CD4-positive, CD25-positive, alpha-beta regulatory T cell (primary cell): ENCODE measurements at regions not wholly inside any gene's neighbourhood (a gene's known extent, or its start where the extent isn't known, plus 50 kb on each side); places are given as distances from the start of the nearest gene placed in this dataset.

Experiments used
- ATAC-seq, 2 donors: fragments of 150-1000 bp; cut with Tn5 transposase; one replicate each; pipeline ENCODE4 v1.10.0; 2021; ENCODE audit warnings: low read depth in 2 of 2, moderate number of reproducible peaks in 2 of 2, moderate library complexity in 1 of 2
- DNase-seq, 3 donors: peaks; one replicate each; pipeline versions ENCODE4 v3.0.0 to v3.0.0-alpha.2; 2012 to 2022; ENCODE audit warnings: mixed read lengths in 1 of 3
- H3K27ac ChIP-seq: one replicate; pipeline ENCODE4 v1.7.0; 2013; ENCODE audit warnings: mild to moderate bottlenecking, low read length; ENCODE audit not compliant: insufficient read depth, poor library complexity, severe bottlenecking
- H3K27me3 ChIP-seq: one replicate; pipeline ENCODE4 v1.7.0; 2013; ENCODE audit warnings: low read length; ENCODE audit not compliant: control insufficient read depth, insufficient read depth
- H3K36me3 ChIP-seq: one replicate; pipeline ENCODE4 v1.7.0; 2013; ENCODE audit warnings: mild to moderate bottlenecking, low read length, moderate library complexity; ENCODE audit not compliant: control insufficient read depth, insufficient read depth
- H3K4me1 ChIP-seq: 2 replicates; pipeline ENCODE4 v1.7.0; 2013; ENCODE audit warnings: mild to moderate bottlenecking, low read length; ENCODE audit not compliant: insufficient read depth, control insufficient read depth, poor library complexity, severe bottlenecking
- H3K4me3 ChIP-seq: one replicate; pipeline ENCODE4 v1.7.0; 2013; ENCODE audit warnings: low read depth, mild to moderate bottlenecking, low read length, moderate library complexity
- H3K9me3 ChIP-seq, 2 experiments: 1 replicate in 1 of 2; 2 replicates in 1 of 2; pipeline ENCODE4 v1.7.0; 2013; ENCODE audit warnings: low read length in 2 of 2, mild to moderate bottlenecking in 1 of 2, moderate library complexity in 1 of 2; ENCODE audit not compliant: control insufficient read depth in 2 of 2
- H3K27ac Mint-ChIP-seq, 3 donors: one replicate each; pipeline ENCODE4 v1.8.0; 2020 to 2022; ENCODE audit warnings: mild to moderate bottlenecking in 3 of 3, mixed read lengths in 3 of 3, moderate library complexity in 2 of 3
- H3K27me3 Mint-ChIP-seq: one replicate; pipeline ENCODE4 v1.8.0; 2022; ENCODE audit warnings: mild to moderate bottlenecking, mixed read lengths
- H3K36me3 Mint-ChIP-seq: one replicate; pipeline ENCODE4 v1.8.0; 2020; ENCODE audit warnings: mixed read lengths
- H3K4me1 Mint-ChIP-seq, 4 donors: one replicate each; pipeline ENCODE4 v1.8.0; 2020 to 2022; ENCODE audit warnings: mixed read lengths in 4 of 4, mild to moderate bottlenecking in 1 of 4
- H3K4me3 Mint-ChIP-seq, 4 donors: one replicate each; pipeline ENCODE4 v1.8.0; 2020 to 2022; ENCODE audit warnings: mild to moderate bottlenecking in 4 of 4, mixed read lengths in 4 of 4, moderate library complexity in 3 of 4
- H3K9me3 Mint-ChIP-seq, 7 donors: one replicate each; pipeline ENCODE4 v1.8.0; 2020 to 2022; ENCODE audit warnings: mixed read lengths in 7 of 7, mild to moderate bottlenecking in 3 of 7, moderate library complexity in 2 of 7

DNA sequence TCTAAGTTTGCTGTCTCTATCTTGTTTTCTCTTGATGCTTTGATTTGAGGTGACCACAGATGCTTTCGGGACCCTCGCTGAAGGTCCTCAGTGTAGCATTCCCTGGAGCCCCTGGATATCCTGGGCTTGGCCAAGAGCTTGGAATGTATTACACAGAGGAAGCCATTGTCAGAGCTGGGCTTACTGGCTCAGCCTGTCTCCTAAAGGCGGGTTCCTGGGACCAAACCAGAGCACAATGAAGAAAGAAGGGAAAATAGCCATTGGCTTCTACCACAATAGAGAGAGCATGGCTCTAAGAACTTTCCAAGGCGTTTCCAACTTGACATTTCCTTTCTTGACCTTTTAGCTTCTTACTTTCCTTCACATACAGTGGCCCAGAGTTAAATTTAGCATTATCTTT lies 229.3 kb downstream of the HS3ST3A1 start:
- Mint-ChIP-seq H3K27me3 (peaks cover 5% of the 10 kb centered on the region), H3K4me1 (no peaks in the 10 kb centered on the region), H3K27ac (no peak overlapping the region), H3K9me3 (no peaks in the 10 kb centered on the region), H3K4me3 (no peak overlapping the region), H3K36me3 (no peaks in the 10 kb centered on the region)
- Histone ChIP-seq H3K9me3 (no peaks in the 10 kb centered on the region), H3K27me3 (no peaks in the 10 kb centered on the region), H3K36me3 (no peaks in the 10 kb centered on the region), H3K4me3 (no peak overlapping the region), H3K4me1 (no peaks in the 10 kb centered on the region), H3K27ac (no peak overlapping the region)
- ATAC-seq = no peak
- DNase-seq = no peak

GRCh38 chr17:13367154-13367553 lies 234.6 kb downstream of the HS3ST3A1 start:
- DNase-seq (no peak), ATAC-seq (no peak)
- no peaks in the 10 kb centered on the region for H3K27me3 ChIP-seq
- H3K9me3 ChIP-seq = no peaks in the 10 kb centered on the region
- no peak overlapping the region for H3K27ac ChIP-seq
- no peak overlapping the region for H3K4me3 ChIP-seq
- no peaks in the 10 kb centered on the region for H3K4me1 Mint-ChIP-seq
- H3K4me1 ChIP-seq = no peaks in the 10 kb centered on the region
- H3K27me3 Mint-ChIP-seq = no peaks in the 10 kb centered on the region
- H3K4me3 Mint-ChIP-seq = no peak overlapping the region
- no peak overlapping the region for H3K27ac Mint-ChIP-seq
- no peaks in the 10 kb centered on the region for H3K36me3 ChIP-seq
- H3K9me3 Mint-ChIP-seq = no peaks in the 10 kb centered on the region
- no peaks in the 10 kb centered on the region for H3K36me3 Mint-ChIP-seq

DNA sequence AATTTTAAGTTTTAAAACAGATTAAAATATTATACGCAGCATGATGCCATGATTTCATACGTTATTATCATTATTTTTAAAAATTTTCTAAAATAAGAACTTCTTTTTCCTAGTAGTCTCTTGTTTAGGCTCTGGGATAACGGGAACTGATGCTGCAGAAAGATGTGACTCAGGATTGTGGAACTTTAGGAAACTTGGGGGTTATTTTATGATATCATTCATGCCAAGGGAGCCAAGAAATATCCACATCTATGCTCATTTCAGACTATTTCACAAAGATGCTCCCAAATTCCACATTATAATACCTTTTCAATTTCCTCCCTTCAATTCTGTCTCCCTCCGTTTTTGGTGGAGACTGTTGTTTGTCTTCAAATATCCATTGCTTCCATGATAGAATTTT lies 236.4 kb downstream of the HS3ST3A1 start:
- H3K36me3 Mint-ChIP-seq = no peaks in the 10 kb centered on the region
- Histone ChIP-seq H3K27ac (no peak overlapping the region), H3K9me3 (no peaks in the 10 kb centered on the region), H3K36me3 (no peaks in the 10 kb centered on the region), H3K27me3 (no peaks in the 10 kb centered on the region), H3K4me3 (no peak overlapping the region), H3K4me1 (no peaks in the 10 kb centered on the region)
- H3K27ac Mint-ChIP-seq = no peak overlapping the region
- no peaks in the 10 kb centered on the region for H3K9me3 Mint-ChIP-seq
- no peaks in the 10 kb centered on the region for H3K27me3 Mint-ChIP-seq
- DNase-seq (no peak), ATAC-seq (no peak)
- H3K4me1 Mint-ChIP-seq = no peaks in the 10 kb centered on the region
- no peak overlapping the region for H3K4me3 Mint-ChIP-seq

GRCh38 chr17:13363771-13364170 lies 238.0 kb downstream of the HS3ST3A1 start:
- H3K27me3 Mint-ChIP-seq = no peaks in the 10 kb centered on the region
- H3K27me3 ChIP-seq = no peaks in the 10 kb centered on the region
- ATAC-seq = no peak
- H3K4me1 ChIP-seq = no peaks in the 10 kb centered on the region
- no peaks in the 10 kb centered on the region for H3K36me3 Mint-ChIP-seq
- H3K4me1 Mint-ChIP-seq = no peaks in the 10 kb centered on the region
- no peak overlapping the region for H3K4me3 ChIP-seq
- DNase-seq = no peak
- no peak overlapping the region for H3K27ac Mint-ChIP-seq
- H3K9me3 Mint-ChIP-seq = no peaks in the 10 kb centered on the region
- no peaks in the 10 kb centered on the region for H3K9me3 ChIP-seq
- H3K36me3 ChIP-seq = no peaks in the 10 kb centered on the region
- H3K27ac ChIP-seq = no peak overlapping the region
- H3K4me3 Mint-ChIP-seq = no peak overlapping the region

- H3K4me1 ChIP-seq = no peaks in the 10 kb centered on the region
- DNase-seq (no peak), ATAC-seq (no peak)
- no peaks in the 10 kb centered on the region for H3K9me3 ChIP-seq
- H3K36me3 ChIP-seq = no peaks in the 10 kb centered on the region
- H3K9me3 Mint-ChIP-seq = no peaks in the 10 kb centered on the region
- H3K27ac Mint-ChIP-seq = no peak overlapping the region
- H3K4me3 ChIP-seq = no peak overlapping the region
- H3K27me3 Mint-ChIP-seq = no peaks in the 10 kb centered on the region
- no peak overlapping the region for H3K27ac ChIP-seq
- no peaks in the 10 kb centered on the region for H3K4me1 Mint-ChIP-seq
- H3K4me3 Mint-ChIP-seq = no peak overlapping the region
- H3K36me3 Mint-ChIP-seq = no peaks in the 10 kb centered on the region
- H3K27me3 ChIP-seq = no peaks in the 10 kb centered on the region
These were observed 239.2 kb downstream of the HS3ST3A1 start for GRCh38 chr17:13362341-13363122.

DNA sequence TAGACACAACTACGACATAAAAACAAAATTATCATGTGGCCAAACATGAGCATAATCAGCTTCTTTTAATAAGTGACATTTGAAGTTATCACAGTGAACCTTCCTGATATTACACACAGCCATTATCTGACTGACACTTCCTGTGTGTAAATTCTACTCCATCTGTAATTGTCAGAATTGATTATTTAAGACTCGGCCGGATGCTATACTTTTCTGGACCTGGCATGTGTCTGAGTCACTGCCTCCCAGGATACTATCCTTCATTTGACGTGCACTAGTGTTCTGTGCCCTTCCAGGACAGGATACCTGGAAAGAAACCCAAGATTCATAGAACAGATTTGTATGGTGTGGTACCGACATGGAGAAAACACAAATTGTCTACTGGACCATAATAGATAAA lies 242.0 kb downstream of the HS3ST3A1 start:
- no peaks in the 10 kb centered on the region for H3K27me3 Mint-ChIP-seq
- H3K4me3 Mint-ChIP-seq = no peak overlapping the region

GRCh38 chr17:13355054-13355453 lies 246.7 kb downstream of the HS3ST3A1 start:
- H3K4me1 ChIP-seq = no peaks in the 10 kb centered on the region
- H3K27ac ChIP-seq = no peak overlapping the region
- H3K4me1 Mint-ChIP-seq = no peaks in the 10 kb centered on the region
- peaks cover 0 to 3% (median 0%) of the 10 kb centered on the region in 7 donors for H3K9me3 Mint-ChIP-seq
- no peaks in the 10 kb centered on the region for H3K27me3 Mint-ChIP-seq
- no peak overlapping the region for H3K4me3 Mint-ChIP-seq
- DNase-seq (no peak), ATAC-seq (no peak)
- no peak overlapping the region for H3K4me3 ChIP-seq
- no peaks in the 10 kb centered on the region for H3K27me3 ChIP-seq
- no peak overlapping the region for H3K27ac Mint-ChIP-seq
- H3K36me3 Mint-ChIP-seq = no peaks in the 10 kb centered on the region
- no peaks in the 10 kb centered on the region for H3K36me3 ChIP-seq
- H3K9me3 ChIP-seq = no peaks in the 10 kb centered on the region

More for the DNA sequence above, 242.0 kb downstream of the HS3ST3A1 start:
- Mint-ChIP-seq H3K4me1 (no peaks in the 10 kb centered on the region), H3K27ac (no peak overlapping the region), H3K9me3 (no peaks in the 10 kb centered on the region), H3K36me3 (no peaks in the 10 kb centered on the region)
- Histone ChIP-seq H3K27ac (no peak overlapping the region), H3K27me3 (no peaks in the 10 kb centered on the region), H3K36me3 (no peaks in the 10 kb centered on the region), H3K4me1 (no peaks in the 10 kb centered on the region), H3K4me3 (no peak overlapping the region), H3K9me3 (no peaks in the 10 kb centered on the region)
- ATAC-seq (no peak), DNase-seq (no peak)

- Histone ChIP-seq H3K4me1 (no peaks in the 10 kb centered on the region), H3K4me3 (no peak overlapping the region), H3K27ac (no peak overlapping the region), H3K27me3 (no peaks in the 10 kb centered on the region), H3K36me3 (no peaks in the 10 kb centered on the region), H3K9me3 (no peaks in the 10 kb centered on the region)
- Mint-ChIP-seq H3K4me1 (no peaks in the 10 kb centered on the region), H3K27me3 (no peaks in the 10 kb centered on the region), H3K4me3 (no peak overlapping the region), H3K9me3 (peaks cover 0 to 3% (median 0%) of the 10 kb centered on the region in 7 donors), H3K27ac (no peak overlapping the region), H3K36me3 (no peaks in the 10 kb centered on the region)
- DNase-seq = no peak
- no peak for ATAC-seq
These were observed 248.1 kb downstream of the HS3ST3A1 start for GRCh38 chr17:13353590-13353989.
